AG04450 (cell line): ENCODE measurements at regions not wholly inside any gene's neighbourhood (a gene's known extent, or its start where the extent isn't known, plus 50 kb on each side); places are given as distances from the start of the nearest gene placed in this dataset.

Source experiments
- CTCF ChIA-PET: fragments of 300-600, 350-600 bp; formaldehyde crosslinking; extraction: SDS; loops from one replicate; lab custom pipeline; 2022; ENCODE audit warnings: antibody characterized with exemption, inconsistent platforms; lab: Charles Lee
- POLR2A ChIA-PET: fragments of 350-600 bp; formaldehyde crosslinking; extraction: SDS; loops from one replicate; lab custom pipeline; 2021; ENCODE audit warnings: antibody characterized with exemption, inconsistent platforms; lab: Yijun Ruan, JAX
- DNase-seq: peaks from one replicate; pipeline ENCODE4 v3.0.0-alpha.2; 2011; ENCODE audit warnings: low read depth, low spot score
- H3K27ac ChIP-seq: one replicate; pipeline ENCODE4 v1.5.1; 2012; ENCODE audit warnings: low read depth, low read length, control low read depth
- H3K27me3 ChIP-seq: one replicate; pipeline ENCODE4 v1.6.0; 2012; ENCODE audit warnings: low read length; ENCODE audit not compliant: control insufficient read depth, insufficient read depth
- H3K4me3 ChIP-seq: 2 replicates; pipeline ENCODE4 v1.5.1; 2011; ENCODE audit warnings: mild to moderate bottlenecking, low read depth, low read length, control low read depth
- H3K9me3 ChIP-seq: 2 replicates; pipeline ENCODE4 v1.5.1; 2012; ENCODE audit warnings: low read length; ENCODE audit not compliant: control insufficient read depth, insufficient read depth
- CTCF ChIP-seq: IDR thresholded peaks from 2 replicates; pipeline ENCODE4 v1.5.1; 2011; ENCODE audit warnings: low read depth, low read length, control low read depth, inconsistent platforms

DNA sequence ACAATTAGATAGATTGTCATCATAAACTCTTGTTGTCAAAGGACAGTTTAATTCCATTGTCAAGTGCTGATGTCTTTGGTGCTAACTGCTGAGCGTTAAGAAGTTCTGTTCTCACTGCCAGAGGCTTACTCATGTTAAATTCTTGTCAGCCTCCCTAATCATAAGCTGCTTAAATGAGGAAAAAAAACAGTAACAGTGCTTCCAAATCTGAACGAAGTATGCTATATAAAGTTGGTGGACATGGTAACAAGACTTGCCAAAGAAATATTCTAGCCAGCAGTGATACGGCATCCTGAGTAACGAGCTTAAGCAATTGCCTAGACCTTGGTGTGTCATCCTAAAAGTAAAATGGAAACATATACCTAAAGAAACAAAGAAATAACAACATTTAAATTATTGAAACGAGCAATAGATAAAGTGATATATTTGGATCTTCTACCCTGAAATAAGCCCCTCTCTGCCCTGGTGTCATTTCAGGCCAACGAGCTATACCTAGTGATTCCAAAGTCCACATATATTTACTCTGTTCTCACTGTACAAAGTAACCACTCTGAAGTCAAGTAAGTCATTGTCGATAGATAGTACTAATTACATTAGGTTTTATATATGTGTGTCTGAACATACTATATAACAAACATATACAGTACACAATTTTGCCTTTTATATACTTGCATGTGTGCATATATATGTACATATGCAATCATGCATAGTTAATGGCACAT, 339.7 kb upstream of the HS3ST1 start:
- TF ChIP-seq CTCF = no peak
- Histone ChIP-seq H3K27ac (no peak overlapping the region), H3K9me3 (no peaks in the 10 kb centered on the region), H3K27me3 (no peaks in the 10 kb centered on the region), H3K4me3 (no peak overlapping the region)
- ChIA-PET CTCF (interaction anchor here (0.6 to 1.6 kb wide), 3 partner anchors 9 to 1131 kb away, joined by 3 to 5 read pairs (median 4); no protein-coding TSS in a partner anchor), POLR2A (no interaction called here)
- no peak for DNase-seq

- CTCF ChIA-PET = interaction anchor here (0.5 to 2.2 kb wide), 18 partner anchors 10 to 454 kb away, joined by 3 to 11 read pairs (median 4); no protein-coding TSS in a partner anchor
- Histone ChIP-seq H3K9me3 (no peaks in the 10 kb centered on the region), H3K27ac (no peak overlapping the region), H3K4me3 (no peak overlapping the region), H3K27me3 (no peaks in the 10 kb centered on the region)
- DNase-seq = no peak
- peak; percentile 86 for TF ChIP-seq CTCF
- POLR2A ChIA-PET = no interaction called here
These were observed 337.3 kb upstream of the HS3ST1 start for GRCh38 chr4:11765849-11766453.

- Histone ChIP-seq H3K9me3 (no peaks in the 10 kb centered on the region), H3K27ac (no peak overlapping the region), H3K4me3 (no peak overlapping the region), H3K27me3 (no peaks in the 10 kb centered on the region)
- POLR2A ChIA-PET = interaction anchor here (0.9 kb wide), 1 partner anchor 13 kb away, joined by 3 read pairs; no protein-coding TSS in a partner anchor
- TF ChIP-seq CTCF = no peak
- peak; percentile 59 for DNase-seq
- CTCF ChIA-PET = interaction anchor here (2.3 kb wide), 1 partner anchor 17 kb away, joined by 11 read pairs; no protein-coding TSS in a partner anchor
These were observed 319.6 kb upstream of the HS3ST1 start for GRCh38 chr4:11748164-11748872.

- no peak overlapping the region for H3K4me3 ChIP-seq
- H3K9me3 ChIP-seq = no peaks in the 10 kb centered on the region
- POLR2A ChIA-PET = interaction anchor here (0.6 kb wide), 1 partner anchor 1642 kb away, joined by 7 read pairs; no protein-coding TSS in a partner anchor
- TF ChIP-seq CTCF = no peak
- CTCF ChIA-PET = interaction anchor here (0.8 to 2.3 kb wide), 2 partner anchors 19 to 1589 kb away, joined by 3 to 11 read pairs; no protein-coding TSS in a partner anchor
- no peak overlapping the region for H3K27ac ChIP-seq
- no peaks in the 10 kb centered on the region for H3K27me3 ChIP-seq
- DNase-seq = no peak
These were observed 318.0 kb upstream of the HS3ST1 start for GRCh38 chr4:11746734-11747133.
